ENCODE measurements at regions not wholly inside any gene's neighbourhood (a gene's known extent, or its start where the extent isn't known, plus 50 kb on each side); places are given as distances from the start of the nearest gene placed in this dataset.
"Not testable (repeated sequence)": the region's sequence is repeated elsewhere in the genome, so short reads cannot be mapped to it uniquely, and the experiment has no call there.

DNA sequence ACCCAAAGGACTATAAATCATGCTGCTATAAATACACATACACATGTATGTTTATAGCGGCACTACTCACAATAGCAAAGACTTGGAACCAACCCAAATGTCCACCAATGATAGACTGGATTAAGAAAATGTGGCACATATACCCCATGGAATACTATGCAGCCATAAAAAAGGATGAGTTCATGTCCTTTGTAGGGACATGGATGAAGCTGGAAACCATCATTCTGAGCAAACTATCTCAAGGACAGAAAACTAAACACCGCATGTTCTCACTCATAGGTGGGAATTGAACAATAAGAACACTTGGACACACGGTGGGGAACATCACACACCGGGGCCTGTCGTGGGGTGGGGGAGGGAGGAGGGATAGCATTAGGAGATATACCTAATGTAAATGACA, 383.9 kb upstream of the F9 start:
- peak; percentile 57 for TF ChIP-seq ZNF146 (CRISPR knock-in tag; IDR thresholded peaks at IDR 0.05; ENCODE audit: unreplicated experiment)
- H3K27me3 ChIP-seq (ENCODE audit: control insufficient read depth in 2 of 2, insufficient read depth in 2 of 2, low read length in 2 of 2); FAIRE-seq; in situ Hi-C loops (cut with MboI); H3K79me2 ChIP-seq (ENCODE audit: control insufficient read depth, insufficient read depth, low read length); H3K9me3 ChIP-seq (replicated peaks; ENCODE audit: control insufficient read depth, insufficient read depth, low read depth, low read length); H3K9me1 ChIP-seq (ENCODE audit: control insufficient read depth, insufficient read depth, low read length); H3K9ac ChIP-seq (ENCODE audit: insufficient read depth in 1 of 2, low read depth in 2 of 2, low read length in 2 of 2); H3K36me3 ChIP-seq (ENCODE audit: control insufficient read depth, insufficient read depth, low read length); H3K27ac ChIP-seq (ENCODE audit: extremely low read depth, low read depth, low read length); POLR2A ChIA-PET; CTCF ChIA-PET (ENCODE audit: low intra/inter-chr PET ratio); H3K4me3 ChIP-seq; H4K20me1 ChIP-seq (replicated peaks; ENCODE audit: control insufficient read depth, insufficient read depth, low read length); H3K4me1 ChIP-seq (replicated peaks in 1 of 2; ENCODE audit: control insufficient read depth in 2 of 2, insufficient read depth in 2 of 2, low read length in 2 of 2); intact Hi-C loops (cut with micrococcal nuclease); BruUV-seq (replicated peaks); ATAC-seq; DNase-seq (ENCODE audit: extremely low read depth in 1 of 4, low spot score in 3 of 4); H2AFZ ChIP-seq (ENCODE audit: low read depth, low read length); H3K4me2 ChIP-seq (ENCODE audit: insufficient read depth, low read length): not testable (repeated sequence)
- 56% methylated on average over 2 of the region's 5 CpGs for WGBS (ENCODE audit: insufficient coverage, low coverage, missing lambda C conversion rate)

DNA sequence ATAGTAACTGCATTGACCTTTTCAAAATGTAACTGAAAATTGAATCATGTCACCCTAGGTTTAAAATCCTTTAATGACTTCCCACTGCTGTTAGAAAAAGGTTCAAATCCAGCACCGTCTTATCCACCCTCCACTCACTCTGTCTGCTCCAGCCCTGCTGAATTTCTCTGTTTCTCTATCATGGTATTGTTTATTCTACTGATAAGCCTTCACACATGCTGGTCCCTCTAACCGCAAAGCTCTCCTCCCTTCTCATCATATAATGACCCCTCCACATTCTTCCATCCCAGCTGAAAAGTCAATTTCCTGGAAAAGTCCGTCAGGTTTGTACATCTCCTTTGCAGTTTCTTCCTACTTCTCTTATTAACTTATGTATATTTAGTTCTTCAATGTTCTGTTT, 389.2 kb upstream of the F9 start:
- 0% methylated on average over 3 of the region's 3 CpGs for WGBS (ENCODE audit: insufficient coverage, low coverage, missing lambda C conversion rate)
- FAIRE-seq (no peak), DNase-seq (ENCODE audit: extremely low read depth in 1 of 4, low spot score in 3 of 4) (peak in 2 of 4 experiments; percentile 9 to 34), ATAC-seq (peak; percentile 62)
- ChIA-PET CTCF (ENCODE audit: low intra/inter-chr PET ratio) (no interaction called here), POLR2A (no interaction called here)
- Histone ChIP-seq H3K79me2 (ENCODE audit: control insufficient read depth, insufficient read depth, low read length) (no peaks in the 10 kb centered on the region), H3K36me3 (ENCODE audit: control insufficient read depth, insufficient read depth, low read length) (no peaks in the 10 kb centered on the region), H3K9me1 (ENCODE audit: control insufficient read depth, insufficient read depth, low read length) (no peaks in the 10 kb centered on the region), H3K4me2 (ENCODE audit: insufficient read depth, low read length) (no peak overlapping the region), H3K4me3 (no peak overlapping the region), H3K27me3 (ENCODE audit: control insufficient read depth in 2 of 2, insufficient read depth in 2 of 2, low read length in 2 of 2) (no peaks in the 10 kb centered on the region), H2AFZ (ENCODE audit: low read depth, low read length) (no peak overlapping the region), H4K20me1 (replicated peaks; ENCODE audit: control insufficient read depth, insufficient read depth, low read length) (no peaks in the 10 kb centered on the region; the same call in 1 of the 2 replicates), H3K9me3 (replicated peaks; ENCODE audit: control insufficient read depth, insufficient read depth, low read depth, low read length) (no peaks in the 10 kb centered on the region), H3K27ac (ENCODE audit: extremely low read depth, low read depth, low read length) (no peak overlapping the region), H3K4me1 (replicated peaks in 1 of 2; ENCODE audit: control insufficient read depth in 2 of 2, insufficient read depth in 2 of 2, low read length in 2 of 2) (peaks cover 0 to 3% of the 10 kb centered on the region in 2 experiments; a peak in 3 of 5 replicates), H3K9ac (ENCODE audit: insufficient read depth in 1 of 2, low read depth in 2 of 2, low read length in 2 of 2) (no peak overlapping the region)
- in situ Hi-C loops (cut with MboI) = no loop called here
- TF ChIP-seq CBFA2T3 (IDR thresholded peaks at IDR 0.05) (peak; percentile 54), ZNF57 (CRISPR knock-in tag; IDR thresholded peaks at IDR 0.05) (no peak), NFE2L1 (tag; IDR thresholded peaks at IDR 0.05; ENCODE audit: borderline replicate concordance, low read depth) (no peak), ESRRA (IDR thresholded peaks at IDR 0.05; ENCODE audit: borderline replicate concordance, low read depth) (peak; percentile 38; the same call in 1 of the 2 replicates), KDM1A (IDR thresholded peaks at IDR 0.05) (0 out of 4 replicates have a peak, but pooled peaks of 1 of the 2 experiments have one; percentile 30), SOX6 (IDR thresholded peaks at IDR 0.05) (peak; percentile 79), BHLHE40 (IDR thresholded peaks at IDR 0.05; ENCODE audit: low read length) (0 out of 2 replicates have a peak, but pooled peaks have one; percentile 12), ARID1B (IDR thresholded peaks at IDR 0.05) (peak; percentile 42; the same call in 1 of the 2 replicates), RCOR1 (IDR thresholded peaks at IDR 0.05; ENCODE audit: borderline replicate concordance in 1 of 2, low read depth in 2 of 2, low read length in 2 of 2) (peak in 1 of 2 experiments; percentile 61; a peak in 1 of 4 replicates)
- TF ChIP-seq, protein P1, sequence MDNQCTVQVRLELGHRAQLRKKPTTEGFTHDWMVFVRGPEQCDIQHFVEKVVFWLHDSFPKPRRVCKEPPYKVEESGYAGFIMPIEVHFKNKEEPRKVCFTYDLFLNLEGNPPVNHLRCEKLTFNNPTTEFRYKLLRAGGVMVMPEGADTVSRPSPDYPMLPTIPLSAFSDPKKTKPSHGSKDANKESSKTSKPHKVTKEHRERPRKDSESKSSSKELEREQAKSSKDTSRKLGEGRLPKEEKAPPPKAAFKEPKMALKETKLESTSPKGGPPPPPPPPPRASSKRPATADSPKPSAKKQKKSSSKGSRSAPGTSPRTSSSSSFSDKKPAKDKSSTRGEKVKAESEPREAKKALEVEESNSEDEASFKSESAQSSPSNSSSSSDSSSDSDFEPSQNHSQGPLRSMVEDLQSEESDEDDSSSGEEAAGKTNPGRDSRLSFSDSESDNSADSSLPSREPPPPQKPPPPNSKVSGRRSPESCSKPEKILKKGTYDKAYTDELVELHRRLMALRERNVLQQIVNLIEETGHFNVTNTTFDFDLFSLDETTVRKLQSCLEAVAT (IDR thresholded peaks at IDR 0.05) = peak in 1 of 2 experiments; percentile 72; a peak in 1 of 4 replicates
- intact Hi-C loops (cut with micrococcal nuclease) = no loop called here
- BruUV-seq (replicated peaks) = no TSS peak
